Gastroesophageal sphincter (tissue), 4 donors: ENCODE measurements at regions not wholly inside any gene's neighbourhood (a gene's known extent, or its start where the extent isn't known, plus 50 kb on each side); places are given as distances from the start of the nearest gene placed in this dataset.

Source experiments
- ATAC-seq: fragments of 150-250 bp; one replicate; pipeline ENCODE4 v1.9.1; 2016; ENCODE audit warnings: mild to moderate bottlenecking, moderate library complexity
- H3K27ac ChIP-seq, 4 donors: fragments of 200-600 bp; sonication (generic) in 3 of 4; 1 replicate in 3 of 4; 2 replicates in 1 of 4; pipeline ENCODE4 v1.5.1; 2016 to 2019
- H3K27me3 ChIP-seq: fragments of 200-600 bp; sonication (generic); one replicate; pipeline ENCODE4 v1.5.1; 2019
- H3K36me3 ChIP-seq, 2 donors: fragments of 200-600 bp; sonication (generic); one replicate each; pipeline ENCODE4 v1.5.1; 2019; ENCODE audit warnings: control low read depth in 1 of 2
- H3K4me1 ChIP-seq, 3 donors: fragments of 200-600 bp; sonication (generic); 1 replicate in 2 of 3; 2 replicates in 1 of 3; pipeline ENCODE4 v1.5.1; 2016 to 2019; ENCODE audit warnings: control low read depth in 2 of 3
- H3K4me3 ChIP-seq, 2 donors: fragments of 200-600 bp; sonication (generic); one replicate each; pipeline ENCODE4 v1.5.1; 2019; ENCODE audit warnings: mild to moderate bottlenecking in 1 of 2, moderate library complexity in 1 of 2
- H3K9me3 ChIP-seq, 3 donors: fragments of 200-600 bp; sonication (generic); one replicate each; pipeline ENCODE4 v1.5.1; 2017 to 2019; ENCODE audit warnings: control low read depth in 2 of 3
- CTCF ChIP-seq, 4 experiments: fragments of 200-600 bp in 2 of 4; fragments of 450-650 bp in 2 of 4; sonication (generic) in 1 of 4; IDR thresholded peaks; one replicate each; pipeline ENCODE4 v1.5.1; 2017 to 2019; ENCODE audit warnings: antibody characterized with exemption in 4 of 4, mild to moderate bottlenecking in 2 of 4, moderate library complexity in 2 of 4
- EP300 ChIP-seq: sonication (generic); formaldehyde crosslinking; IDR thresholded peaks from one replicate; pipeline ENCODE4 v1.6.1; 2017; ENCODE audit warnings: antibody characterized with exemption, mild to moderate bottlenecking
- POLR2A ChIP-seq, 2 donors: fragments of 450-650 bp; IDR thresholded peaks; one replicate each; pipeline ENCODE4 v1.6.1; 2017; ENCODE audit warnings: antibody characterized with exemption in 2 of 2, mild to moderate bottlenecking in 2 of 2, moderate library complexity in 1 of 2
- POLR2AphosphoS5 ChIP-seq: sonication (generic); formaldehyde crosslinking; IDR thresholded peaks from one replicate; pipeline ENCODE4 v1.6.1; 2017; ENCODE audit warnings: antibody characterized with exemption
- WGBS, 2 donors: methylation state at CpG; one replicate each; pipeline ENCODE4 v1.1.5; 2018; ENCODE audit warnings: low coverage in 1 of 2; 5-methylcytosine and 5-hydroxymethylcytosine counted together

DNA sequence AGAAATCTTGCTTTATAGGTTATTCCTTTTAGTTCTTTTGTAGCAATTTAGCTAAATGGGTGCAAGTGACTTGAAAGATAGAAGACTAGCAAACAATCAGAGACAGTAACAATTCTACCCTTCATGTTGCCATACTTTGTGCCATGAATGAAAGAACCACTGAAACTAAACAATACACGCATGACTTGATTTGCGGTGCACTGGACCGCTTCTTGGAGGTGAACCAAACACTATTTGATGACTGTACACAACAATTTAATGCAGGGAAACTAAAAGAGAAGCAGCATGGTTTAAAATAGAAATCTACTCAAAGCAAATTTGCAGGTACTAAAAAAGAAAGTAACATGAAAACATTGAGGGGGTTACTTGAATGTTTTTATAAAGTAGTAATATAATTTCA, 331.0 kb upstream of the RARB start:
- no peak overlapping the region for H3K27ac ChIP-seq
- H3K9me3 ChIP-seq = no peaks in the 10 kb centered on the region
- H3K4me3 ChIP-seq = no peak overlapping the region
- WGBS, 2 donors = 90 to 94% methylated on average over 3 of the region's 3 CpGs
- ATAC-seq = no peak
- no peak for TF ChIP-seq POLR2A (IDR thresholded peaks at IDR 0.05)
- no peak for TF ChIP-seq EP300
- no peak for TF ChIP-seq CTCF (IDR thresholded peaks at IDR 0.05)
- no peak for TF ChIP-seq POLR2AphosphoS5
- H3K4me1 ChIP-seq = peaks cover 0 to 18% (median 0%) of the 10 kb centered on the region in 3 donors
- no peaks in the 10 kb centered on the region for H3K36me3 ChIP-seq
- no peaks in the 10 kb centered on the region for H3K27me3 ChIP-seq

DNA sequence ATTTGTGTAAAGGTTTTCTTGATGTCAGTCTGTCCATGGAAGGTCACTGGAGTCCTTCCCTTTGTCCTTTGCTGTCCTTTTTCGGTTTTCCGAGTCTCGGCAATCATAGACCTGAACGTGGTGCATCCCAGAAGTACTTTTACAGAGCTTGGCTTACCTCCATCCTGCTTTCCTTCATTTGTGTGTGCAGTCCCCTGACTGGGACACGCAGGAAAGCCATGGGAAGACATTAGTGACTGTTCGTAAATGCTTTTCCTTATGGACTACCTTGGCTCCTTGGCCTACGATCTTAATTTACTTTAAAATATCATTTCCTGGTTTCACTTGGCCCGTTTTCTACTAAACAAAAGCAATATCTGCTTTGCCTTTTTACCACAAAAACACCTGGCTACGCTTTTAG, 328.4 kb upstream of the RARB start:
- Histone ChIP-seq H3K36me3 (no peaks in the 10 kb centered on the region), H3K27ac (no peak overlapping the region), H3K4me1 (peaks cover 0 to 8% (median 0%) of the 10 kb centered on the region in 3 donors), H3K4me3 (no peak overlapping the region), H3K9me3 (no peaks in the 10 kb centered on the region), H3K27me3 (no peaks in the 10 kb centered on the region)
- no peak for ATAC-seq
- WGBS, 2 donors = 77 to 88% methylated on average over 9 of the region's 9 CpGs
- TF ChIP-seq EP300 (no peak), CTCF (IDR thresholded peaks at IDR 0.05) (no peak), POLR2A (IDR thresholded peaks at IDR 0.05) (no peak), POLR2AphosphoS5 (no peak)

DNA sequence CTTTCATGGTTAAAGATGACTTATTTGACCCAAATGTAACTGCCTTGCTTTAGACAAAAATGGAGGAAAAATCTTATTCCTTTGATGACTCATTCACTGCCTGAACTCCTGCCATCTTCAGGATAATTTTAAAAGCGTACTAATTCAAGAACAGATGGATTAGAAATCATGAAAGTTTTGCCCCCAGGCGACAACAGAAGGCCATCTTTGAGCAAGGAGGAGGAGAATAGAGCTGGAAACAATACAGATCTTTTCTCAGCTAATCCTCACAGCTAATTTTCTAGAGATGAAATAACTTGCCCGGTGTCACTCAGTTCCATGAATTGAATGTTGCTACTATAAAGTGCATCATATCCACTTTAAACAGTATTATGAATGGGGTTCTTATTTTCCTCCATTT, 324.7 kb upstream of the RARB start:
- H3K4me1 ChIP-seq = peaks cover 0 to 10% (median 0%) of the 10 kb centered on the region in 3 donors
- H3K27ac ChIP-seq = no peak overlapping the region
- no peaks in the 10 kb centered on the region for H3K36me3 ChIP-seq
- H3K27me3 ChIP-seq = no peaks in the 10 kb centered on the region
- H3K9me3 ChIP-seq = no peaks in the 10 kb centered on the region
- ATAC-seq = no peak
- H3K4me3 ChIP-seq = no peak overlapping the region
- TF ChIP-seq POLR2AphosphoS5 (no peak), EP300 (no peak), POLR2A (IDR thresholded peaks at IDR 0.05) (no peak), CTCF (IDR thresholded peaks at IDR 0.05) (no peak)
- WGBS, 2 donors = 73 to 77% methylated on average over 3 of the region's 3 CpGs

GRCh38 chr3:25107918-25108617, 320.0 kb upstream of the RARB start:
- TF ChIP-seq CTCF (IDR thresholded peaks at IDR 0.05) = no peak
- no peak for TF ChIP-seq POLR2AphosphoS5
- no peak for TF ChIP-seq POLR2A (IDR thresholded peaks at IDR 0.05)
- TF ChIP-seq EP300 = no peak
- no peak for ATAC-seq
- no peak overlapping the region for H3K4me3 ChIP-seq
- H3K27me3 ChIP-seq = no peaks in the 10 kb centered on the region
- 88 to 89% methylated on average over 8 to 9 of the region's 9 CpGs for WGBS, 2 donors
- H3K9me3 ChIP-seq = no peaks in the 10 kb centered on the region
- no peak overlapping the region for H3K27ac ChIP-seq
- H3K36me3 ChIP-seq = no peaks in the 10 kb centered on the region
- peaks cover 0 to 11% (median 0%) of the 10 kb centered on the region in 3 donors for H3K4me1 ChIP-seq

GRCh38 chr3:25110642-25111041, 317.4 kb upstream of the RARB start:
- Histone ChIP-seq H3K4me3 (no peak overlapping the region), H3K9me3 (no peaks in the 10 kb centered on the region), H3K36me3 (no peaks in the 10 kb centered on the region), H3K4me1 (peaks cover 0 to 26% (median 2%) of the 10 kb centered on the region in 3 donors), H3K27ac (no peak overlapping the region), H3K27me3 (no peaks in the 10 kb centered on the region)
- TF ChIP-seq CTCF (IDR thresholded peaks at IDR 0.05) (no peak), POLR2A (IDR thresholded peaks at IDR 0.05) (no peak), EP300 (no peak), POLR2AphosphoS5 (no peak)
- ATAC-seq = no peak
- 51 to 86% methylated on average over 2 of the region's 2 CpGs for WGBS, 2 donors
